Breast epithelium (tissue), 4 donors: ENCODE measurements at regions not wholly inside any gene's neighbourhood (a gene's known extent, or its start where the extent isn't known, plus 50 kb on each side); places are given as distances from the start of the nearest gene placed in this dataset.

Experiments
- DNase-seq, 2 donors: peaks; one replicate each; pipeline ENCODE4 v3.0.0-alpha.2; 2019; ENCODE audit warnings: low spot score in 2 of 2
- H3K27ac ChIP-seq, 2 donors: fragments of 200-600 bp; sonication (generic) in 1 of 2; one replicate each; pipeline ENCODE4 v1.5.1; 2016 to 2019; ENCODE audit warnings: mild to moderate bottlenecking in 1 of 2
- H3K27me3 ChIP-seq, 2 donors: fragments of 200-600 bp; sonication (generic) in 1 of 2; one replicate each; pipeline versions ENCODE4 v1.5.1 to v1.6.0; 2017 to 2019; ENCODE audit warnings: control low read depth in 1 of 2, mild to moderate bottlenecking in 1 of 2
- H3K36me3 ChIP-seq: fragments of 200-600 bp; one replicate; pipeline ENCODE4 v1.5.1; 2019
- H3K4me1 ChIP-seq, 2 donors: fragments of 200-600 bp; sonication (generic); one replicate each; pipeline ENCODE4 v1.5.1; 2016 to 2019; ENCODE audit warnings: control low read depth in 1 of 2
- H3K4me3 ChIP-seq, 3 donors: fragments of 200-600 bp; sonication (generic); 1 replicate in 2 of 3; 2 replicates in 1 of 3; pipeline ENCODE4 v1.5.1; 2016 to 2019; ENCODE audit warnings: mild to moderate bottlenecking in 3 of 3, moderate library complexity in 2 of 3
- H3K9me3 ChIP-seq, 2 donors: fragments of 200-600 bp; sonication (generic) in 1 of 2; one replicate each; pipeline ENCODE4 v1.5.1; 2016 to 2019; ENCODE audit warnings: control low read depth in 1 of 2
- POLR2A ChIP-seq: fragments of 450-650 bp; IDR thresholded peaks from one replicate; pipeline ENCODE4 v1.6.1; 2016; ENCODE audit warnings: antibody characterized with exemption, mild to moderate bottlenecking, moderate library complexity
- POLR2AphosphoS5 ChIP-seq, 3 donors: sonication (generic); formaldehyde crosslinking; IDR thresholded peaks; one replicate each; pipeline ENCODE4 v1.6.1; 2017; ENCODE audit warnings: antibody characterized with exemption in 3 of 3
- intact Hi-C: fragments of 100-400 bp; cut with DNase I; formaldehyde crosslinking; loops from one replicate; pipeline ENCODE4 v1.15.1; 2023; ENCODE audit warnings: low total_unique reads
- TF ChIP-seq, protein P1 (sequence below), 3 donors: fragments of 450-650 bp; IDR thresholded peaks; one replicate each; pipeline ENCODE4 v1.5.1; 2016 to 2017; ENCODE audit warnings: antibody characterized with exemption in 3 of 3, mild to moderate bottlenecking in 3 of 3, moderate library complexity in 3 of 3

DNA sequence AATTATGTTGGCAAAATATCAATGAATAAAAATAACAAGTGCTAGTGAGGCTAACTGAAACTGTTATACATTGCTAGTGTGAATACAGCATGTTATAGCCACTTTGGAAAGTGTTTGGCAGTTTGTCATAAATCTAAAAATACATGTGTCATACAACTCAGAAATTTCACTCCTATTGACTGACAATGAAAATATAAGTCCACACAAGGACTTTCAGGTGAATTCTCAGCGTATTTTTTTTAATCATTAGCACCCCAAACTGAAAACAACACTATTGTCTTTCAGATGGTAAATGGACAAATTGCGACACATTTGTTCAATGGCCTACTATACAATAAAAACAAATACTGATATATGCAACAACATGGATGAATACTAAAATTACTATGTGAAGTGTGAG is 884.8 kb downstream of the TRIB2 start:
- H3K27me3 ChIP-seq: no peaks in the 10 kb centered on the region
- H3K9me3 ChIP-seq: no peaks in the 10 kb centered on the region
- intact Hi-C loops: no loop called here
- no peak overlapping the region for H3K27ac ChIP-seq
- DNase-seq: no peak
- no peaks in the 10 kb centered on the region for H3K36me3 ChIP-seq
- H3K4me1 ChIP-seq: no peaks in the 10 kb centered on the region
- no peak overlapping the region for H3K4me3 ChIP-seq
- TF ChIP-seq POLR2A (no peak), POLR2AphosphoS5 (IDR thresholded peaks at IDR 0.05) (no peak)
- TF ChIP-seq, protein P1, sequence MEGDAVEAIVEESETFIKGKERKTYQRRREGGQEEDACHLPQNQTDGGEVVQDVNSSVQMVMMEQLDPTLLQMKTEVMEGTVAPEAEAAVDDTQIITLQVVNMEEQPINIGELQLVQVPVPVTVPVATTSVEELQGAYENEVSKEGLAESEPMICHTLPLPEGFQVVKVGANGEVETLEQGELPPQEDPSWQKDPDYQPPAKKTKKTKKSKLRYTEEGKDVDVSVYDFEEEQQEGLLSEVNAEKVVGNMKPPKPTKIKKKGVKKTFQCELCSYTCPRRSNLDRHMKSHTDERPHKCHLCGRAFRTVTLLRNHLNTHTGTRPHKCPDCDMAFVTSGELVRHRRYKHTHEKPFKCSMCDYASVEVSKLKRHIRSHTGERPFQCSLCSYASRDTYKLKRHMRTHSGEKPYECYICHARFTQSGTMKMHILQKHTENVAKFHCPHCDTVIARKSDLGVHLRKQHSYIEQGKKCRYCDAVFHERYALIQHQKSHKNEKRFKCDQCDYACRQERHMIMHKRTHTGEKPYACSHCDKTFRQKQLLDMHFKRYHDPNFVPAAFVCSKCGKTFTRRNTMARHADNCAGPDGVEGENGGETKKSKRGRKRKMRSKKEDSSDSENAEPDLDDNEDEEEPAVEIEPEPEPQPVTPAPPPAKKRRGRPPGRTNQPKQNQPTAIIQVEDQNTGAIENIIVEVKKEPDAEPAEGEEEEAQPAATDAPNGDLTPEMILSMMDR (IDR thresholded peaks at IDR 0.05): no peak

DNA sequence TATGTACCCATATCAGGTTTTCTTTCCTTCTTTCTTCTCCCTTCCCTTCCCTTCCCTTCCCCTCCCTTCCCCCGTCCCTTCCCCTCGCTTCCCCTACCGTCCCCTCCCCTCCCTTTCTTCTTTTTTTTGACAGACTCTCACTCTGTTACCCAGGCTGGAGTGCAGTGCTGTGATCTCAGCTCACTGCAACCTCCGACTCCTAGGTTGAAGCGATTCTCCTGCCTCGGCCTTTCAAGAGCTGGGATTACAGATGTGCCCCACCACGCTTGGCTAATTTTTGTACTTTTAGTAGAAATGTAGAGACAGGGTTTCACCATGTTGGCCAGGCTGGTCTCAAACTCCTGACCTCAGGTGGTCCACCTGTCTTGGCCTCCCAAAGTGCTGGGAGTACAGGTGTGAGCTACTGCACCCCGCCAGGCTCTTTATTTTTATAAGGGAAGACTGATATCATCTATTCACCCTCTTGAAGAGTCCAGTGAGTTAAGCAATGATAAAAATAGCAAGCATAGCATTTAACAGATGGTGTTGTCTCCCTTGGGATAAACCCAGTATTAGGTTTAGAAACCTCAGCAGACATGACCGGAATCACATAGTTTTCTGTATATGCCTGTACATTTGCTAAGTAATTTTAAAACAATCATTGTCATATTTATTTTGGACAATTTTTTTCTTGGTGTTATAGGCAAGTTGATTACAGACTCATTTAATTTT is 888.4 kb downstream of the TRIB2 start:
- DNase-seq: no peak
- Histone ChIP-seq H3K4me3 (no peak overlapping the region), H3K36me3 (no peaks in the 10 kb centered on the region), H3K27me3 (no peaks in the 10 kb centered on the region), H3K9me3 (no peaks in the 10 kb centered on the region), H3K4me1 (no peaks in the 10 kb centered on the region), H3K27ac (no peak overlapping the region)
- intact Hi-C loops: no loop called here
- TF ChIP-seq POLR2AphosphoS5 (IDR thresholded peaks at IDR 0.05) (no peak), POLR2A (no peak)
- TF ChIP-seq, protein P1 (IDR thresholded peaks at IDR 0.05): no peak

DNA sequence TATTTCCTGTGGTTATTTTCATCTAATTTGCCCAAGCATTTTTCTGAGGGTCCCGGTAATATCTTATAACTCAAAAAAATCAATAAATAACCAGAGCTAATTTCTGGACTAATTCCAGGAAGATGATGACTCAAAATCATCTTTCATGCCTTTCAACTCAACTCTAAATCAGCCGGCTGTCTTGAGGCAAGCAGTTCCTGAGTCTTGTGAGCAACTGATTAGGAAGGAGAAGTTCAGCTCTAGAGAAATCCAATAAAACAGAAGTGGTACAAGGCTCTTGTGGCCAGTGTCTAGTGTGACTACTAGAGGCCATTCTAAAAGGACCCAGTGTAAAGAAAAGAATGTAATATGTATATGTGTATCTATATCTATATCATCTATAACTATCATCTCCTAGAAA is 890.4 kb downstream of the TRIB2 start:
- Histone ChIP-seq H3K4me3 (no peak overlapping the region), H3K27me3 (no peaks in the 10 kb centered on the region), H3K4me1 (no peaks in the 10 kb centered on the region), H3K36me3 (no peaks in the 10 kb centered on the region), H3K27ac (no peak overlapping the region), H3K9me3 (no peaks in the 10 kb centered on the region)
- DNase-seq: no peak
- intact Hi-C loops: no loop called here
- TF ChIP-seq POLR2A: no peak
- TF ChIP-seq, protein P1 (IDR thresholded peaks at IDR 0.05): no peak
- TF ChIP-seq POLR2AphosphoS5 (IDR thresholded peaks at IDR 0.05): no peak

DNA sequence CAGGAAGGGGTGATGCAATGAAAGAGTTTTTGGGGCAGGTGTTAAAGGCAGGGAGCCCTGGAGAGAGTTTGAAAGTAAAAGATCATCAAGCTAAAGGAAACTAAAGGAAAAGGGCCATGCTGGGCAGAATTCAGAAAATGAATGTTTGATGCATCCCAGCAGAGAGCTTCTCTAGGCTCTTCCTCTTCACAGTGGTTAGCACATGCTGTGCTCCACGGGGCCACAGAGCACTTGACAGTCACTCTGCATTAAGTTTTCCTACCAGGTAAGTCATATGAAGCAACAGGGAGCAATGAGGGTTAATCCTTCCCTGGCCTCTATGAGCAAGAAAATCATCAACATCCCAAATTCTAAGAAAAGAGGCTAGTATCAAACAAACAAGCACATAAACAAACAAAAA is 895.2 kb downstream of the TRIB2 start:
- Histone ChIP-seq H3K36me3 (no peaks in the 10 kb centered on the region), H3K4me1 (no peaks in the 10 kb centered on the region), H3K27me3 (no peaks in the 10 kb centered on the region), H3K9me3 (peaks cover 0 to 10% of the 10 kb centered on the region in 2 donors), H3K4me3 (no peak overlapping the region), H3K27ac (no peak overlapping the region)
- DNase-seq: no peak
- intact Hi-C loops: no loop called here
- TF ChIP-seq, protein P1 (IDR thresholded peaks at IDR 0.05): no peak
- TF ChIP-seq POLR2A: no peak
- no peak for TF ChIP-seq POLR2AphosphoS5 (IDR thresholded peaks at IDR 0.05)

DNA sequence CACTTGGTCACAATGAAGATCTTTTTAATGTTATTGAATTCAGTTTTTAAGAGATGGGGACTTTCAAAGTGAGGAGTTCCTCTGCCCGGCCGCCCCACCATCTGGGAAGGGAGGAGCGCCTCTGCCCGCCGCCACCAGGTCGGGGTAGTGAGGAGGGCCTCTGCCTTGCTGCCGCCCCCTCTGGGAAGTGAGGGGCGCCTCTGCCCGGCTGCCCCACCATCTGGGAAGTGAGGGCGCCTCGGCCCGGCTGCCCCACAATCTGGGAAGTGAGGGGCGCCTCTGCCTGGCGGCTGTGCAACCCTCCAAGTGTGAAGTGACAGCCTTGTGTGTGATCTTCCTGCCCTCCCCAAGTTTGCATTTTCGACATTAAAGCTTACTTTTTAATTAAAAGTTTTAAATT is 899.3 kb downstream of the TRIB2 start:
- TF ChIP-seq, protein P1 (IDR thresholded peaks at IDR 0.05): no peak
- TF ChIP-seq POLR2AphosphoS5 (IDR thresholded peaks at IDR 0.05) (no peak), POLR2A (no peak)
- no peaks in the 10 kb centered on the region for H3K36me3 ChIP-seq
- no peak overlapping the region for H3K27ac ChIP-seq
- no peak overlapping the region for H3K4me3 ChIP-seq
- no peak for DNase-seq
- H3K27me3 ChIP-seq: no peaks in the 10 kb centered on the region
- no peaks in the 10 kb centered on the region for H3K4me1 ChIP-seq
- H3K9me3 ChIP-seq: peaks cover 3 to 10% of the 10 kb centered on the region in 2 donors
- intact Hi-C loops: no loop called here
